CD8-positive, alpha-beta memory T cell (primary cell): ENCODE measurements at regions not wholly inside any gene's neighbourhood (a gene's known extent, or its start where the extent isn't known, plus 50 kb on each side); places are given as distances from the start of the nearest gene placed in this dataset.

ENCODE experiments used
- CTCF ChIA-PET: fragments of 350-600 bp; sonication (Branson Sonifier 250); formaldehyde crosslinking; loops from one replicate; lab custom pipeline; 2021; ENCODE audit warnings: antibody characterized with exemption; lab: Charles Lee
- POLR2A ChIA-PET: fragments of 350-600 bp; sonication (Branson Sonifier 250); formaldehyde crosslinking; loops from one replicate; lab custom pipeline; 2021; ENCODE audit warnings: antibody characterized with exemption; lab: Charles Lee
- DNase-seq, 5 donors: peaks; one replicate each; pipeline versions ENCODE4 v3.0.0 to v3.0.0-alpha.2; 2020 to 2022; ENCODE audit warnings: mixed read lengths in 1 of 5
- H3K27ac ChIP-seq: one replicate; pipeline ENCODE4 v1.7.0; 2013; ENCODE audit warnings: low read depth, mild to moderate bottlenecking, low read length, moderate library complexity
- H3K27me3 ChIP-seq: 2 replicates; pipeline ENCODE4 v1.7.0; 2013; ENCODE audit warnings: low read length, mild to moderate bottlenecking; ENCODE audit not compliant: insufficient read depth, poor library complexity, severe bottlenecking
- H3K36me3 ChIP-seq: 2 replicates; pipeline ENCODE4 v1.7.0; 2013; ENCODE audit warnings: mild to moderate bottlenecking, low read length, moderate library complexity; ENCODE audit not compliant: insufficient read depth
- H3K4me1 ChIP-seq: 2 replicates; pipeline ENCODE4 v1.7.0; 2013; ENCODE audit warnings: mild to moderate bottlenecking, low read length, moderate library complexity; ENCODE audit not compliant: insufficient read depth
- H3K4me3 ChIP-seq: 2 replicates; pipeline ENCODE4 v1.7.0; 2013; ENCODE audit warnings: mild to moderate bottlenecking, low read length
- H3K9me3 ChIP-seq: 2 replicates; pipeline ENCODE4 v1.7.0; 2013; ENCODE audit warnings: mild to moderate bottlenecking, low read length
- H3K27ac Mint-ChIP-seq, 8 donors: one replicate each; pipeline ENCODE4 v1.8.0; 2020 to 2021; ENCODE audit warnings: mixed read lengths in 8 of 8, mild to moderate bottlenecking in 6 of 8, inconsistent platforms in 3 of 8, moderate library complexity in 3 of 8
- H3K27me3 Mint-ChIP-seq, 2 donors: one replicate each; pipeline ENCODE4 v1.8.0; 2020 to 2021; ENCODE audit warnings: mixed read lengths in 2 of 2, mild to moderate bottlenecking in 1 of 2, moderate library complexity in 1 of 2
- H3K36me3 Mint-ChIP-seq, 3 donors: one replicate each; pipeline ENCODE4 v1.8.0; 2020 to 2021; ENCODE audit warnings: mixed read lengths in 3 of 3, inconsistent platforms in 1 of 3, mild to moderate bottlenecking in 1 of 3
- H3K4me1 Mint-ChIP-seq, 3 donors: one replicate each; pipeline ENCODE4 v1.8.0; 2020 to 2021; ENCODE audit warnings: mixed read lengths in 3 of 3, inconsistent platforms in 1 of 3, mild to moderate bottlenecking in 1 of 3
- H3K4me3 Mint-ChIP-seq, 7 donors: one replicate each; pipeline ENCODE4 v1.8.0; 2020 to 2021; ENCODE audit warnings: mixed read lengths in 7 of 7, mild to moderate bottlenecking in 6 of 7, moderate library complexity in 4 of 7, inconsistent platforms in 2 of 7
- H3K9me3 Mint-ChIP-seq, 5 donors: one replicate each; pipeline ENCODE4 v1.8.0; 2020 to 2022; ENCODE audit warnings: mixed read lengths in 5 of 5, mild to moderate bottlenecking in 3 of 5, moderate library complexity in 2 of 5, inconsistent platforms in 1 of 5

DNA sequence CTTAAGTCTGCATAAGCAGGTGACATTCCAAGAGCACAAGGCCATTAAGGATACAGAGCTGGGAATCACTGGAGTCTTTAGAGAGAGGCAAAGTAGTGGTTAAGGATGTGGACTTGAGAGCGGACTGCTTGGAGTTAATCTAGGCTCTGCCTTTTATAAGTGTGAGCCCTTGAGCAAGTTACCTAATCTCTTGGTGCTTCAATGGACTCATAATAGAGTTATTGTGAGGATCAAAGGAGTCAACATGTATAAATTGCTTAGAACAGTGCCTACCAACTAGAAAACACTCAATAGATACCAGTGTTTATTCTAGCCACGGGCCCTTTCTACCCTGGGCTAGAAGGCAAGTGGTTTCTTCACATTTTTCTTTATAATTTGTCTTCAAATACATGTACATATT is 819.4 kb downstream of the NR2F1-AS1 start:
- Mint-ChIP-seq H3K36me3 (no peaks in the 10 kb centered on the region), H3K4me1 (no peaks in the 10 kb centered on the region), H3K9me3 (peaks cover 0 to 13% (median 6%) of the 10 kb centered on the region in 5 donors), H3K27ac (no peak overlapping the region), H3K27me3 (no peaks in the 10 kb centered on the region), H3K4me3 (no peak overlapping the region)
- DNase-seq, result no peak
- ChIA-PET CTCF (no interaction called here), POLR2A (no interaction called here)
- H3K4me1 ChIP-seq, result no peaks in the 10 kb centered on the region
- no peaks in the 10 kb centered on the region for H3K9me3 ChIP-seq
- no peaks in the 10 kb centered on the region for H3K27me3 ChIP-seq
- H3K27ac ChIP-seq, result no peak overlapping the region
- no peaks in the 10 kb centered on the region for H3K36me3 ChIP-seq
- H3K4me3 ChIP-seq, result no peak overlapping the region

DNA sequence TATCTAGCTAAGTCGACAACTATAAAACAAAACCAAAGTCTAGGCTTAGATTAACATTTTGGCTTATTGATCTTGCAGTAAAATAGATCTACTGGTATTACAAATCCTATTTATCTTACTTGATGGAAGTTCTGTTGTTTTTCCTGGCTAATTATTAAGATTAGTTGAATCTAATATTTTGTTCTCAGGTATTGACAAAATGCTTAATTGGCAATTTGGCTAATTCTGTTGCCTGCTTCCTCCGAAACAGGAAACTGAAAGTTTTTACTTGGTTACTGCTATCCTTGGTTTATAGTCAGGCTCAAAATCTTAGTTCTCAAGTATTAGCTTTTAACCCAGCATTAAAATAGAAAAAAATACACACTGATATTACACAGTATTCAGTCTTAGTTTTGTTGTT is 820.5 kb downstream of the NR2F1-AS1 start:
- H3K4me1 Mint-ChIP-seq, result no peaks in the 10 kb centered on the region
- Histone ChIP-seq H3K4me3 (no peak overlapping the region), H3K4me1 (no peaks in the 10 kb centered on the region), H3K27ac (no peak overlapping the region), H3K36me3 (no peaks in the 10 kb centered on the region), H3K27me3 (no peaks in the 10 kb centered on the region), H3K9me3 (no peaks in the 10 kb centered on the region)
- no peaks in the 10 kb centered on the region for H3K36me3 Mint-ChIP-seq
- POLR2A ChIA-PET, result no interaction called here
- H3K4me3 Mint-ChIP-seq, result no peak overlapping the region
- CTCF ChIA-PET, result no interaction called here
- no peak overlapping the region for H3K27ac Mint-ChIP-seq
- H3K9me3 Mint-ChIP-seq, result peaks cover 2 to 15% (median 6%) of the 10 kb centered on the region in 5 donors
- no peaks in the 10 kb centered on the region for H3K27me3 Mint-ChIP-seq
- no peak for DNase-seq

DNA sequence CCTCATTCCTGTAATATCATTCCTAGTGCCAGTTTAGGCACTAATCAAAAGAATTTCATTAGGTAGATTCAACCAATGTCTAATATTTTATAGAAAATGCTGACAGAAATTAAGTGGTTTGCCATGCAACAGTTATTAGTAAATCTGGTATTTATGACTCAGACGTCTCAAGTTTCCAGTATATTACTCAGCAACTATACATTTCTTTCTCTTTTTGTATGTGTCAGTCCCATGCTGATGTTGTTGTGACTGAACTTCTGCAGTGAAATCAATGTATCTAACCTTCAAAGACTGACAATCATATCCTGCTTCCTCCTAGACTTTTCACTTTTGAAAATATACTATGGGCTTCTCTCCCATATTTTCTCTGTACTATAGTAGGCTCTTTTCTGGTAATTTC is 822.5 kb downstream of the NR2F1-AS1 start:
- H3K27ac ChIP-seq, result no peak overlapping the region
- no peak for DNase-seq
- H3K4me1 Mint-ChIP-seq, result no peaks in the 10 kb centered on the region
- H3K27ac Mint-ChIP-seq, result no peak overlapping the region
- no peaks in the 10 kb centered on the region for H3K27me3 Mint-ChIP-seq
- ChIA-PET POLR2A (no interaction called here), CTCF (no interaction called here)
- H3K36me3 Mint-ChIP-seq, result no peaks in the 10 kb centered on the region
- H3K9me3 ChIP-seq, result no peaks in the 10 kb centered on the region
- H3K36me3 ChIP-seq, result no peaks in the 10 kb centered on the region
- no peak overlapping the region for H3K4me3 ChIP-seq
- no peak overlapping the region for H3K4me3 Mint-ChIP-seq
- H3K9me3 Mint-ChIP-seq, result peaks cover 5 to 17% (median 6%) of the 10 kb centered on the region in 5 donors
- H3K4me1 ChIP-seq, result no peaks in the 10 kb centered on the region
- H3K27me3 ChIP-seq, result no peaks in the 10 kb centered on the region

GRCh38 chr5:92749943-92750342 is 831.1 kb downstream of the NR2F1-AS1 start:
- no peaks in the 10 kb centered on the region for H3K4me1 ChIP-seq
- H3K9me3 Mint-ChIP-seq, result peaks cover 0 to 17% (median 7%) of the 10 kb centered on the region in 5 donors
- no peak for DNase-seq
- H3K4me3 ChIP-seq, result no peak overlapping the region
- H3K4me1 Mint-ChIP-seq, result no peaks in the 10 kb centered on the region
- H3K27me3 ChIP-seq, result no peaks in the 10 kb centered on the region
- POLR2A ChIA-PET, result no interaction called here
- H3K36me3 Mint-ChIP-seq, result no peaks in the 10 kb centered on the region
- H3K4me3 Mint-ChIP-seq, result no peak overlapping the region
- no peaks in the 10 kb centered on the region for H3K27me3 Mint-ChIP-seq
- no peak overlapping the region for H3K27ac ChIP-seq
- CTCF ChIA-PET, result no interaction called here
- H3K27ac Mint-ChIP-seq, result no peak overlapping the region
- no peaks in the 10 kb centered on the region for H3K9me3 ChIP-seq
- H3K36me3 ChIP-seq, result no peaks in the 10 kb centered on the region

- Mint-ChIP-seq H3K27me3 (no peaks in the 10 kb centered on the region), H3K9me3 (peaks cover 0 to 25% (median 2%) of the 10 kb centered on the region in 5 donors), H3K36me3 (no peaks in the 10 kb centered on the region), H3K27ac (no peak overlapping the region), H3K4me3 (no peak overlapping the region), H3K4me1 (no peaks in the 10 kb centered on the region)
- CTCF ChIA-PET, result no interaction called here
- Histone ChIP-seq H3K27me3 (no peaks in the 10 kb centered on the region), H3K9me3 (no peaks in the 10 kb centered on the region), H3K4me1 (no peaks in the 10 kb centered on the region), H3K27ac (no peak overlapping the region), H3K36me3 (no peaks in the 10 kb centered on the region), H3K4me3 (no peak overlapping the region)
- no peak for DNase-seq
- POLR2A ChIA-PET, result no interaction called here
Measured at GRCh38 chr5:92748072-92748676, 832.8 kb downstream of the NR2F1-AS1 start.

GRCh38 chr5:92741906-92742305 is 839.1 kb downstream of the NR2F1-AS1 start:
- Histone ChIP-seq H3K4me3 (no peak overlapping the region), H3K9me3 (no peaks in the 10 kb centered on the region), H3K4me1 (no peaks in the 10 kb centered on the region), H3K27ac (no peak overlapping the region), H3K36me3 (no peaks in the 10 kb centered on the region), H3K27me3 (no peaks in the 10 kb centered on the region)
- CTCF ChIA-PET, result interaction anchor here (0.8 kb wide), 1 partner anchor 11 kb away, joined by 3 read pairs; no protein-coding TSS in a partner anchor
- Mint-ChIP-seq H3K27me3 (no peaks in the 10 kb centered on the region), H3K36me3 (no peaks in the 10 kb centered on the region), H3K27ac (no peak overlapping the region), H3K9me3 (peaks cover 0 to 39% (median 6%) of the 10 kb centered on the region in 5 donors), H3K4me3 (no peak overlapping the region), H3K4me1 (no peaks in the 10 kb centered on the region)
- no peak for DNase-seq
- POLR2A ChIA-PET, result no interaction called here

DNA sequence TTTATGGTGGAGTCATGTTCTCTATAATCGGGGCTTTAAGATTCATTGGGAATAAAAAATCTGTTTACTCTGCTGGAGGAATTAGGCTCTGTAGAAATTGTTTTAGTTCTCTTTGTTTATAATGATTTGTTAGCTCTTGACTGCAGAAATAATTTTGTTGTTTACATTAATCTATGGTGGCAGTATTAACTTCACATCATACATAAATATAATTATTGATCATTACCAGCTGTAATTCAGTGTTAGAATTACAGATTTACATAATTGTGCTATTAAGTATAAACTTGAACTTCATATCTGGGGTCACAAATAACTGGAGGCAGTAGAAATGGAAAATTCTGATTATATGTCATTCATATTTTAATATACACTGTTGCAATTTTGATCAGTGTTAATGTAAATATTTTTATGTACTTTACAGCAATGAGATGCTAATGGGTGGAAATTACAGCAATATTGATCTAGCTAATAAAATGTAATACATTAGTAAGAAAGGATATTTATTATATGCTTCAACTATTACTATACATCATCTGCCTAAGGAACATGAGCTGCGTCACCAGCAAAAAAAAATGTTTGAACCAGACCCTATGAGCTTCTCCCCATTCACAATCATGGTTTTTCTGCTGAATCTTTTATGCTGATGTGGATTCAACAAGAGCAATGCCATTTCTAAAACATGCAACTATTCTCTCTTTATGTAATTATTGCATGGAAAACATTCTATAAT is 846.6 kb downstream of the NR2F1-AS1 start:
- no peak overlapping the region for H3K4me3 ChIP-seq
- H3K36me3 ChIP-seq, result no peaks in the 10 kb centered on the region
- no peaks in the 10 kb centered on the region for H3K27me3 ChIP-seq
- H3K4me1 ChIP-seq, result no peaks in the 10 kb centered on the region
- Mint-ChIP-seq H3K36me3 (no peaks in the 10 kb centered on the region), H3K4me1 (no peaks in the 10 kb centered on the region), H3K4me3 (no peak overlapping the region), H3K27ac (no peak overlapping the region), H3K9me3 (peaks cover 0 to 31% (median 3%) of the 10 kb centered on the region in 5 donors), H3K27me3 (no peaks in the 10 kb centered on the region)
- POLR2A ChIA-PET, result no interaction called here
- CTCF ChIA-PET, result no interaction called here
- DNase-seq, result no peak
- H3K27ac ChIP-seq, result no peak overlapping the region
- no peaks in the 10 kb centered on the region for H3K9me3 ChIP-seq

- Histone ChIP-seq H3K9me3 (no peaks in the 10 kb centered on the region), H3K27ac (no peak overlapping the region), H3K4me3 (no peak overlapping the region), H3K36me3 (no peaks in the 10 kb centered on the region), H3K4me1 (no peaks in the 10 kb centered on the region), H3K27me3 (no peaks in the 10 kb centered on the region)
- H3K9me3 Mint-ChIP-seq, result peaks cover 0 to 35% (median 3%) of the 10 kb centered on the region in 5 donors
- H3K27ac Mint-ChIP-seq, result no peak overlapping the region
- POLR2A ChIA-PET, result no interaction called here
- H3K4me3 Mint-ChIP-seq, result no peak overlapping the region
- H3K4me1 Mint-ChIP-seq, result no peaks in the 10 kb centered on the region
- no peak for DNase-seq
- no peaks in the 10 kb centered on the region for H3K36me3 Mint-ChIP-seq
- CTCF ChIA-PET, result no interaction called here
- no peaks in the 10 kb centered on the region for H3K27me3 Mint-ChIP-seq
Measured at GRCh38 chr5:92730486-92730885, 850.5 kb downstream of the NR2F1-AS1 start.
